Ovary (tissue), 7 donors: ENCODE measurements at regions not wholly inside any gene's neighbourhood (a gene's known extent, or its start where the extent isn't known, plus 50 kb on each side); places are given as distances from the start of the nearest gene placed in this dataset.
"Not testable (repeated sequence)": the region's sequence is repeated elsewhere in the genome, so short reads cannot be mapped to it uniquely, and the experiment has no call there.

Experiments
- DNase-seq, 5 donors: peaks; one replicate each; pipeline ENCODE4 v3.0.0-alpha.2; 2019 to 2020
- H3K27ac ChIP-seq, 2 donors: fragments of 200-600 bp; one replicate each; pipeline versions ENCODE4 v1.5.1 to v1.8.0; 2019 to 2022
- H3K27me3 ChIP-seq: fragments of 200-600 bp; one replicate; pipeline ENCODE4 v1.8.0; 2022
- H3K36me3 ChIP-seq: fragments of 200-600 bp; sonication (generic); one replicate; pipeline ENCODE4 v1.5.1; 2019
- H3K4me1 ChIP-seq: one replicate; pipeline ENCODE4 v1.8.1; 2013; ENCODE audit warnings: mild to moderate bottlenecking, moderate library complexity; ENCODE audit not compliant: insufficient read depth
- H3K4me3 ChIP-seq: fragments of 200-600 bp; sonication (generic); one replicate; pipeline ENCODE4 v1.5.1; 2017
- H3K9me3 ChIP-seq, 2 donors: fragments of 200-600 bp in 1 of 2; sonication (generic) in 1 of 2; one replicate each; pipeline versions ENCODE4 v1.5.1 to v1.8.1; 2013 to 2019; ENCODE audit warnings: mild to moderate bottlenecking in 1 of 2, moderate library complexity in 1 of 2
- EP300 ChIP-seq: sonication (generic); formaldehyde crosslinking; IDR thresholded peaks from one replicate; pipeline ENCODE4 v1.6.1; 2017; ENCODE audit warnings: antibody characterized with exemption
- POLR2A ChIP-seq: fragments of 450-650 bp; IDR thresholded peaks from one replicate; pipeline ENCODE4 v1.6.1; 2017; ENCODE audit warnings: antibody characterized with exemption, mild to moderate bottlenecking, moderate library complexity
- WGBS, 3 donors: extraction: QIAGEN DNeasy Blood & Tissue Kit in 1 of 3; methylation state at CpG; one replicate each; pipeline versions ENCODE4 v1.1.5 to v1.1.7; 2013 to 2017; 5-methylcytosine and 5-hydroxymethylcytosine counted together
- intact Hi-C, 4 donors: fragments of 100-400 bp; cut with DNase I; formaldehyde crosslinking; loops; one replicate each; pipeline versions ENCODE4 v1.11.0 to v1.15.1; 2022 to 2023
- TF ChIP-seq, protein P1 (sequence below), 3 donors: fragments of 450-650 bp in 2 of 3; fragments of 200-600 bp in 1 of 3; IDR thresholded peaks; one replicate each; pipeline versions ENCODE4 v1.5.1 to v1.8.0; 2016 to 2022; ENCODE audit warnings: antibody characterized with exemption in 3 of 3, mild to moderate bottlenecking in 1 of 3
- donor health status: DM: no; HTN: no; CAD: no; lungs with moderate emphysema.
- donor health status: DM: no; HTN: no; CAD: no.
- donor health status: Bipolar disorder and iron deficiency.
- donor health status: DM: no; HTN: no; CAD: no.
- donor health status: DM: yes; HTN: yes; CAD: no.

DNA sequence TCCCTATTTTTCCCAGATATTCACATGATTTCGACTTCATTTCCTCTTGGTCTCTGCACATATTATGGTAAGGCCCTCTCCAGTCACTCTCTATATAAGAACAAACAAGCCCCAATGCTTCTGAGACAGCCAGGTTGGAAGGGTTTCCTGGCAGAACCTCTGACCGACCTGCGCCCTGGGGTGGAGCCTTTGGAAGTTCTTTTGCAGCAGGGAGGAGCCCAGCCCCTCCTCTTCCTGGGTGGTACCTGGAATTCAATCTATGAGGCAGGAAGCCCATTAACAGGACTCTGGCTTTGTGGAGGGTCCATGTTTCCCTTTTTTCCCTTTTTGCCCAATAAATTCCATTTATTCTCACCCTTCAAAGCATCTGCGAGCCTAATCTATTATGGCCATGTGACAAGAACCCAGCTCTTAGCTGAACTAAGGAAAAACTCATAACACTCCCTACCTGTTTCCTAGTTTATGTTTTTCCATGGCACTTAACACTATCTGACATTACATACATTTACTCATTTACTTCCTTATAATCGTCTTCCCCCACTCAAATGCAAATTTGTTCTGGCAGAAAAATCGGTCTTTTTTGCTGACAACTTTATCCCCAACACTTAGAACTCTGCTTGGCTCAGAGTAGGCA, 92.5 kb upstream of the FRMD4A start:
- Histone ChIP-seq H3K9me3 (no peaks in the 10 kb centered on the region), H3K27ac (no peak overlapping the region), H3K4me1 (no peaks in the 10 kb centered on the region), H3K36me3 (no peaks in the 10 kb centered on the region), H3K27me3 (no peaks in the 10 kb centered on the region), H3K4me3 (no peak overlapping the region)
- DNase-seq: no peak
- 80 to 83% (median 82%) methylated on average over 6 of the region's 6 CpGs for WGBS, 3 donors
- intact Hi-C loops: no loop called here
- TF ChIP-seq POLR2A (no peak), EP300 (no peak)
- TF ChIP-seq, protein P1, sequence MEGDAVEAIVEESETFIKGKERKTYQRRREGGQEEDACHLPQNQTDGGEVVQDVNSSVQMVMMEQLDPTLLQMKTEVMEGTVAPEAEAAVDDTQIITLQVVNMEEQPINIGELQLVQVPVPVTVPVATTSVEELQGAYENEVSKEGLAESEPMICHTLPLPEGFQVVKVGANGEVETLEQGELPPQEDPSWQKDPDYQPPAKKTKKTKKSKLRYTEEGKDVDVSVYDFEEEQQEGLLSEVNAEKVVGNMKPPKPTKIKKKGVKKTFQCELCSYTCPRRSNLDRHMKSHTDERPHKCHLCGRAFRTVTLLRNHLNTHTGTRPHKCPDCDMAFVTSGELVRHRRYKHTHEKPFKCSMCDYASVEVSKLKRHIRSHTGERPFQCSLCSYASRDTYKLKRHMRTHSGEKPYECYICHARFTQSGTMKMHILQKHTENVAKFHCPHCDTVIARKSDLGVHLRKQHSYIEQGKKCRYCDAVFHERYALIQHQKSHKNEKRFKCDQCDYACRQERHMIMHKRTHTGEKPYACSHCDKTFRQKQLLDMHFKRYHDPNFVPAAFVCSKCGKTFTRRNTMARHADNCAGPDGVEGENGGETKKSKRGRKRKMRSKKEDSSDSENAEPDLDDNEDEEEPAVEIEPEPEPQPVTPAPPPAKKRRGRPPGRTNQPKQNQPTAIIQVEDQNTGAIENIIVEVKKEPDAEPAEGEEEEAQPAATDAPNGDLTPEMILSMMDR (IDR thresholded peaks at IDR 0.05): no peak

DNA sequence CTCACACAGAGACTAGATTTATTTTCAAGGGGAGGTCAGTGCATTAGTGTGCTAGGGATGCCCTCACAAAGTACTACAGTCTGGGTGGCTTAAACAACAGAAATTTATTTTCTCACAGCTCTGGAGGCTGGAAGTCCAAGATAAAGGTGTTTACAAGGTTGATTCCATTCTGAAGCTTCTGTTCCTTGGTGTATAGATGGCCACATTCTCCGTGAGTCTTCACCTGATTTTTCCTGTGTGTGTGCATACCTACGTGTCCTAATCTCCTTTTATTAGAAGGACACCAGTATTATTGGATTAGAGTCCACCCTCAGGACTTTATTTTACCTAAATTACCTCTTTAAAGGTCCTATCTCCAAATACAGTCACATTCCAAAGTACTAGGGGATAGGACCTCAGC, 91.7 kb upstream of the FRMD4A start:
- intact Hi-C loops: no loop called here
- Histone ChIP-seq H3K4me3 (no peak overlapping the region), H3K27me3 (no peaks in the 10 kb centered on the region), H3K4me1 (no peaks in the 10 kb centered on the region), H3K9me3 (no peaks in the 10 kb centered on the region), H3K36me3 (no peaks in the 10 kb centered on the region), H3K27ac (no peak overlapping the region)
- TF ChIP-seq POLR2A: no peak
- TF ChIP-seq, protein P1 (IDR thresholded peaks at IDR 0.05): no peak
- TF ChIP-seq EP300: no peak
- no peak for DNase-seq
- WGBS, 3 donors: 72 to 88% (median 77%) methylated on average over 2 of the region's 2 CpGs

DNA sequence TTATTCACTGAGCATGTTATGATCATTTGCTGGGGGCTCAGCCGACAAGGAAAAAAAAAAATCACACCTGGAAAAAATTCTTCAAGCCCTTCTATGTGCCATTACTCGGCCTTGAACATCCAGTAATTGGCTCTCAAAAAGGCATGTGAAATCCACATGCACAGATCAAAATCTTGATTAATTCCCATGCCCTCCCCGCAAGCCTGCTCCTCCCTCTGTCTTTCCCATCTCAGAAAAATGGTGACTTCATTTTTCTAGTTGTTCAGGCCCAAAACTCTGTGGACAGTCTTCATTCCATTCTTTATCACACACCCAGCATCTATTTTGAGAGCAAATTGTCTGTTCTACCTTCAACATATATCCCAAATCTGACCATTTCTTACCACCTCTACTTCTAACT, 91.2 kb upstream of the FRMD4A start:
- no peaks in the 10 kb centered on the region for H3K36me3 ChIP-seq
- no peak overlapping the region for H3K4me3 ChIP-seq
- H3K27ac ChIP-seq: no peak overlapping the region
- H3K27me3 ChIP-seq: no peaks in the 10 kb centered on the region
- H3K9me3 ChIP-seq: no peaks in the 10 kb centered on the region
- no peak for DNase-seq
- WGBS, 3 donors: 43 to 65% (median 62%) methylated on average over 3 of the region's 3 CpGs
- no peaks in the 10 kb centered on the region for H3K4me1 ChIP-seq
- TF ChIP-seq, protein P1 (IDR thresholded peaks at IDR 0.05): no peak
- TF ChIP-seq POLR2A: no peak
- no peak for TF ChIP-seq EP300
- intact Hi-C loops: no loop called here

DNA sequence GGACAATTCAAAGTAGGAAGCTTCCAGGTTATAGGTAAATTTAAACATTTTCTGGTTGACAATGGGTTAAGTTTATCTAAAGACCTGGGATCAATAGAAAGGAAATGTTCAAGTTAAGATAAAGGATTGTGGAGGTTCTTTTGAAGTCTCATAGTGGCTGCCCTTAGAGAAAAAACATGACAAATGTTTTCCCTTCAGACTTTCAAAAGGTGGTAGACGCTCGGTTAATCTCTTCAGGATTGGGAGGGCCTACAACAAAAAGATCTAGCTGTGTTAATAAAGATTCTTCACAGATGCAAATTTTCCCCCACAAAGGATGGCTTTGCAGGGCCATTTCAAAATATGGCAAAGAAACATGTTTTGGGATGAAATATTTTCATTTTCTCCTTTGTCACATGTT, 86.6 kb upstream of the FRMD4A start:
- H3K27ac ChIP-seq, H3K4me3 ChIP-seq, intact Hi-C loops, H3K9me3 ChIP-seq, H3K36me3 ChIP-seq, H3K27me3 ChIP-seq, H3K4me1 ChIP-seq, DNase-seq: not testable (repeated sequence)
- WGBS, 3 donors: 91 to 99% (median 95%) methylated on average over 2 of the region's 2 CpGs

DNA sequence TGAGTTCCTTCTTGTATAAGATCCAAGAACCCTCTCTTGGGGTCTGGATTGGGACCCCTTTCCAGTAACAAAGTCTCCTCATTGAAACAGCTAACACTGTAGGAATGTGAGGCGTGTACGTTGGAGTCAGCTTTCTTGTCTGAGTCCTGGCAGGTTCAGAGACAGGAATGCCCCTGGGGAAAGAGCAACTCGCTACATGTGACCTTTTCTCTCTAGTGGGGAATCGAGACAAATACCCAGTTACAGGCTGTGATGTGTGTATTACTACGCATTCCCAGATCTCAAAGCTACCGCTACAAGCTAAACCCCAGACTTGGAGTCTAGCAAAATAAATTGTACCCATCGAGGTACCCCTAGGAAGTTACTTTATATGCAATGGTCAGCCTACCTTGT, 85.6 kb upstream of the FRMD4A start:
- TF ChIP-seq EP300 (no peak), POLR2A (no peak)
- TF ChIP-seq, protein P1 (IDR thresholded peaks at IDR 0.05): no peak
- intact Hi-C loops: no loop called here
- WGBS, 3 donors: 85 to 88% (median 87%) methylated on average over 7 of the region's 7 CpGs
- Histone ChIP-seq H3K27ac (no peak overlapping the region), H3K4me3 (no peak overlapping the region), H3K36me3 (no peaks in the 10 kb centered on the region), H3K4me1 (no peaks in the 10 kb centered on the region), H3K9me3 (no peaks in the 10 kb centered on the region), H3K27me3 (no peaks in the 10 kb centered on the region)
- no peak for DNase-seq
